Chondrocyte (in vitro differentiated cells): ENCODE measurements at regions not wholly inside any gene's neighbourhood (a gene's known extent, or its start where the extent isn't known, plus 50 kb on each side); places are given as distances from the start of the nearest gene placed in this dataset.

Source experiments
- DNase-seq: peaks from one replicate; pipeline ENCODE4 v3.0.0; 2021; ENCODE audit warnings: mixed read lengths, low spot score
- H3K27ac Mint-ChIP-seq: one replicate; pipeline ENCODE4 v1.8.0; 2021; ENCODE audit warnings: mild to moderate bottlenecking, moderate library complexity, mixed read lengths; ENCODE audit not compliant: unreplicated experiment
- H3K27me3 Mint-ChIP-seq: 2 replicates; pipeline ENCODE4 v1.8.0; 2021; ENCODE audit warnings: low read depth, mixed read lengths
- H3K36me3 Mint-ChIP-seq: 2 replicates; pipeline ENCODE4 v1.8.0; 2021; ENCODE audit warnings: low read depth, mixed read lengths
- H3K4me1 Mint-ChIP-seq: 2 replicates; pipeline ENCODE4 v1.8.0; 2021; ENCODE audit warnings: low read depth, mild to moderate bottlenecking, mixed read lengths
- H3K4me3 Mint-ChIP-seq: one replicate; pipeline ENCODE4 v1.8.0; 2021; ENCODE audit warnings: mild to moderate bottlenecking, moderate library complexity, mixed read lengths; ENCODE audit not compliant: unreplicated experiment
- H3K9me3 Mint-ChIP-seq: 2 replicates; pipeline ENCODE4 v1.8.0; 2021; ENCODE audit warnings: low read depth, mixed read lengths
- TF ChIP-seq, protein P1 (sequence below): fragments of 200-600 bp; sonication (generic); IDR thresholded peaks from 2 replicates; pipeline ENCODE4 v1.5.0; 2021; ENCODE audit warnings: antibody characterized with exemption, mild to moderate bottlenecking, moderate library complexity

DNA sequence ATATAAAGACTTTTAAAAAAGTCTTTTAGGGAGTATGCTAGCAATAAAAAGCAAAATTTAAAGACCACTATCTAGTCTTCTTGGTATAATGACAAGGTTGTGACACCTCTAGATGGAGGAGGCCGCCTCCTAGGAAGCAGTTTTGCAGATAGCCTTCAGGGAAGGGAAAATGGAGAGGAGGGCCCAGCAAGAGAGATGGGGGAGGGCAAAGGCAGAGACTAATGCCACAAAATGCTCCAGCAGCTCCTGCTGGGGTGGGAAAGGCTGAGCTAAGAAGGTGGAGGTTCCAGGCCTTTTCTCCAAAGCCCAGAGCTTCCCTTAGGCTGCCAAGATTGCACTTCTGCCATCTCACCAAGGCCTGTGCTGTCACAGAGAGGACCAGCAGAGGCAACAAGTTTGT is 153.9 kb upstream of the THSD7B start:
- Mint-ChIP-seq H3K4me1 (no peaks in the 10 kb centered on the region), H3K36me3 (no peaks in the 10 kb centered on the region), H3K9me3 (peaks cover 11% of the 10 kb centered on the region), H3K27me3 (no peaks in the 10 kb centered on the region), H3K4me3 (no peak overlapping the region), H3K27ac (no peak overlapping the region)
- DNase-seq: no peak
- TF ChIP-seq, protein P1, sequence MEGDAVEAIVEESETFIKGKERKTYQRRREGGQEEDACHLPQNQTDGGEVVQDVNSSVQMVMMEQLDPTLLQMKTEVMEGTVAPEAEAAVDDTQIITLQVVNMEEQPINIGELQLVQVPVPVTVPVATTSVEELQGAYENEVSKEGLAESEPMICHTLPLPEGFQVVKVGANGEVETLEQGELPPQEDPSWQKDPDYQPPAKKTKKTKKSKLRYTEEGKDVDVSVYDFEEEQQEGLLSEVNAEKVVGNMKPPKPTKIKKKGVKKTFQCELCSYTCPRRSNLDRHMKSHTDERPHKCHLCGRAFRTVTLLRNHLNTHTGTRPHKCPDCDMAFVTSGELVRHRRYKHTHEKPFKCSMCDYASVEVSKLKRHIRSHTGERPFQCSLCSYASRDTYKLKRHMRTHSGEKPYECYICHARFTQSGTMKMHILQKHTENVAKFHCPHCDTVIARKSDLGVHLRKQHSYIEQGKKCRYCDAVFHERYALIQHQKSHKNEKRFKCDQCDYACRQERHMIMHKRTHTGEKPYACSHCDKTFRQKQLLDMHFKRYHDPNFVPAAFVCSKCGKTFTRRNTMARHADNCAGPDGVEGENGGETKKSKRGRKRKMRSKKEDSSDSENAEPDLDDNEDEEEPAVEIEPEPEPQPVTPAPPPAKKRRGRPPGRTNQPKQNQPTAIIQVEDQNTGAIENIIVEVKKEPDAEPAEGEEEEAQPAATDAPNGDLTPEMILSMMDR: no peak

DNA sequence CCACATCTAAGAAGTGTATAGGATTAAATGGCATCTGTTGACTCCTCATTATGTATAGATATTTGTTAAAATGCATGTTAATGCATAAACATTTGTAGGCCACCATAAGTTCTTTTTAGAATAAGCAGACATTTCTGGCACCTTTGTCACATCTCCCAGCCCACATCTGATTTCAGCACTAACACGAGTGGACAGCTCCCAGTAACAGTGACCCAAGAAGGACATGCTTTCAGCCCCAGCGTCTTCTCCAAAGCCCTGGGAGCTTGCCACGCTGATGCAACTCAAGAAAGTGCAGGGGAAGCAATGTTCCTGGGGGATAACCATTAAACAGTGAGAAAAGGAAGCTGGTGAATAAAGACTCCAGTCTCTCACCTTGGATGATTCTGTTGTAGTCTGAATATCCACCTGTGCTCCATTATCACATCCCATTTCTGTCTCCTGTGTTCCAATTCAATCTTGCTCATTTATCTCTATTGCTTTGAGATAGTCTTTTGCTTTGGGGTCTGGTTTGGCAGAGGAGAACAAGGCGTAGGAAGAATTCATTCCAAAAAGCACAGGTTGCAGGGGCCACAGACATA is 182.6 kb upstream of the THSD7B start:
- TF ChIP-seq, protein P1: no peak
- no peaks in the 10 kb centered on the region for H3K36me3 Mint-ChIP-seq
- DNase-seq: no peak
- no peak overlapping the region for H3K27ac Mint-ChIP-seq
- no peaks in the 10 kb centered on the region for H3K27me3 Mint-ChIP-seq
- peaks cover 10% of the 10 kb centered on the region for H3K9me3 Mint-ChIP-seq
- no peaks in the 10 kb centered on the region for H3K4me1 Mint-ChIP-seq
- no peak overlapping the region for H3K4me3 Mint-ChIP-seq

DNA sequence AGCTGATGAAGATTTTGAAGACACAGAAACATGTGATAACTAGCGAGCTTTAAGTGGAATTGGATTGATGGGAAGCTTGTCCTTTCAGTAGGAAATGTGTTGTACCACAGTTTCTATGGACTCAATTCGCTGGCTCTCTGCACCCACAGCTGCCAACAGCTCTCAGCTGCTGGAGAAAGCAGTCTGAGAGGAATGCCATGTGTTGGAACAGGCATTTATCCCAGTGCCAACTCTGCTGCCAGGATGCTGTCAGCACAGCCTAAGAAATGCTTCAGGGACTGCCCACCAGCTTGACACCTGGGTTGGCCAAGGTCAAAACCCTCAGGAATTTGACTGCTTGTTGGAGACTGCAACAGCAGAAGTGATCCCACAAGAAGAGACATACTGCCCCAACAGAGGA is 193.0 kb upstream of the THSD7B start:
- H3K27ac Mint-ChIP-seq: no peak overlapping the region
- no peaks in the 10 kb centered on the region for H3K4me1 Mint-ChIP-seq
- TF ChIP-seq, protein P1: no peak
- H3K4me3 Mint-ChIP-seq: no peak overlapping the region
- no peak for DNase-seq
- no peaks in the 10 kb centered on the region for H3K27me3 Mint-ChIP-seq
- H3K9me3 Mint-ChIP-seq: no peaks in the 10 kb centered on the region
- H3K36me3 Mint-ChIP-seq: no peaks in the 10 kb centered on the region

DNA sequence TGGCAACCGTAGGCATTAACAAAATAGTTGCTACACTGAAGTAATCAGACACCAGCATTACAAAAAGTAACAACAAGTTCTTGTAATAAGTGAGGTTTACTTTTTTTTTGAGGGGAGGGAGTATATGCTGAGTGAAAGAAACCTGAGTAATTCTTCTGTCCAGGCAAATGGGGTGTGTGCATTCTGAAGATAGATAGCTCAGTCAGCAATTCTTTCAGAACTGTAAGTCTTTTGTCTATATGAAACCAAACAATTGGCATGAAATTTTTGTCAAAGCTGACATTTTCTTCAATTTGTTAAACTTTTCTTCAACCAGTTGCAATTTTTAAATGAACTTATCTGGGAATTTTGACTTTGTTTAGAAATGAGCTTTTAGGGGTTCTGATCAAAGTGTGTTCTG is 208.1 kb upstream of the THSD7B start:
- no peak overlapping the region for H3K4me3 Mint-ChIP-seq
- H3K27me3 Mint-ChIP-seq: peaks cover 2% of the 10 kb centered on the region
- H3K9me3 Mint-ChIP-seq: no peaks in the 10 kb centered on the region
- TF ChIP-seq, protein P1: no peak
- H3K4me1 Mint-ChIP-seq: no peaks in the 10 kb centered on the region
- no peak for DNase-seq
- no peaks in the 10 kb centered on the region for H3K36me3 Mint-ChIP-seq
- H3K27ac Mint-ChIP-seq: no peak overlapping the region

DNA sequence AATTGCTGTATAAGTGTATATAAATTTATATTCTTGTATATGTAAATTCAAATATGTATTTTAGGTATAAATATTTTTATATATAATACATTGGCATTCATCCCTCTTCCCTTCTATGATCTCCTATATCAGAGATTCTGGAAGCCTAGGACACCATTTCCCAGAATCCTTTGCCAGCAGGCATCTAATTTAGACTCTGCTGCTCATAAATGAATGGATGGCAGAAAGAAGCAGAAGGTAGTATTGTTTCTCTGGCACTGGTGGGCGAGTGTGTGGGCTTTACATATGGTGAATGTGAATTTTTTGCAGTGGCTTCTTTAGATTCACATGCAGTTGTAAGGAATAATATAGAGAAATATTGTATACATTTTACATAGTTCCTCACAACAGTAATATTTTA is 215.2 kb upstream of the THSD7B start:
- no peaks in the 10 kb centered on the region for H3K9me3 Mint-ChIP-seq
- no peak overlapping the region for H3K4me3 Mint-ChIP-seq
- H3K27ac Mint-ChIP-seq: no peak overlapping the region
- TF ChIP-seq, protein P1: no peak
- no peak for DNase-seq
- no peaks in the 10 kb centered on the region for H3K4me1 Mint-ChIP-seq
- H3K36me3 Mint-ChIP-seq: no peaks in the 10 kb centered on the region
- H3K27me3 Mint-ChIP-seq: no peaks in the 10 kb centered on the region
